ENCODE measurements at regions not wholly inside any gene's neighbourhood (a gene's known extent, or its start where the extent isn't known, plus 50 kb on each side); places are given as distances from the start of the nearest gene placed in this dataset.

DNA sequence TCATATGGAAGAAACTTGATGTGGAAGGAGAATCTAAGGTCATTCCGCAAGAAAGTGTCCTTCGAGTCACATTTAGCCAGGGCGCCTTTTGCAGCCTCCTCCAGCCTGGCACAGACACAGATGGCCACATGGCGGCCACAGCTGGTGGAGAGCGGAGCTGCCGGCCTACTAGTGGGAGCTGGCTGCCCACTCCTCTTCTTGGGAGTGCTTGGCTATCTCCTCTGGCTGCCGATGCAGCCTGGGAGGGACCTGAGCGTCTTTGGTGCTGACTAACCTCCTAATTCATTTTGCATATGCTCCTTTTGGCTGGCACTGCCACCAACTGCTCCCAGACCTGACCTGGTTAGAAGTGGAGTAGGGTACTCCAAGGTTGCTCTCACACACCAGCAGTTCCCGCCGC is 199.3 kb upstream of the MYT1L start:
- TF ChIP-seq, protein P1, sequence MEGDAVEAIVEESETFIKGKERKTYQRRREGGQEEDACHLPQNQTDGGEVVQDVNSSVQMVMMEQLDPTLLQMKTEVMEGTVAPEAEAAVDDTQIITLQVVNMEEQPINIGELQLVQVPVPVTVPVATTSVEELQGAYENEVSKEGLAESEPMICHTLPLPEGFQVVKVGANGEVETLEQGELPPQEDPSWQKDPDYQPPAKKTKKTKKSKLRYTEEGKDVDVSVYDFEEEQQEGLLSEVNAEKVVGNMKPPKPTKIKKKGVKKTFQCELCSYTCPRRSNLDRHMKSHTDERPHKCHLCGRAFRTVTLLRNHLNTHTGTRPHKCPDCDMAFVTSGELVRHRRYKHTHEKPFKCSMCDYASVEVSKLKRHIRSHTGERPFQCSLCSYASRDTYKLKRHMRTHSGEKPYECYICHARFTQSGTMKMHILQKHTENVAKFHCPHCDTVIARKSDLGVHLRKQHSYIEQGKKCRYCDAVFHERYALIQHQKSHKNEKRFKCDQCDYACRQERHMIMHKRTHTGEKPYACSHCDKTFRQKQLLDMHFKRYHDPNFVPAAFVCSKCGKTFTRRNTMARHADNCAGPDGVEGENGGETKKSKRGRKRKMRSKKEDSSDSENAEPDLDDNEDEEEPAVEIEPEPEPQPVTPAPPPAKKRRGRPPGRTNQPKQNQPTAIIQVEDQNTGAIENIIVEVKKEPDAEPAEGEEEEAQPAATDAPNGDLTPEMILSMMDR (IDR thresholded peaks at IDR 0.05): no peak
- TF ChIP-seq POLR2A (IDR thresholded peaks at IDR 0.05): no peak

Data from thyroid gland (tissue), 4 donors.